NCI-H774 (cell line): ENCODE measurements at regions not wholly inside any gene's neighbourhood (a gene's known extent, or its start where the extent isn't known, plus 50 kb on each side); places are given as distances from the start of the nearest gene placed in this dataset.
A peak's percentile ranks its signal among the peaks of the same experiment; 100 is the strongest.
"Not testable (repeated sequence)": the region's sequence is repeated elsewhere in the genome, so short reads cannot be mapped to it uniquely, and the experiment has no call there.

Experiments
- DNase-seq: peaks from one replicate; lab custom pipeline; 2025; lab: John Stamatoyannopoulos, UW

DNA sequence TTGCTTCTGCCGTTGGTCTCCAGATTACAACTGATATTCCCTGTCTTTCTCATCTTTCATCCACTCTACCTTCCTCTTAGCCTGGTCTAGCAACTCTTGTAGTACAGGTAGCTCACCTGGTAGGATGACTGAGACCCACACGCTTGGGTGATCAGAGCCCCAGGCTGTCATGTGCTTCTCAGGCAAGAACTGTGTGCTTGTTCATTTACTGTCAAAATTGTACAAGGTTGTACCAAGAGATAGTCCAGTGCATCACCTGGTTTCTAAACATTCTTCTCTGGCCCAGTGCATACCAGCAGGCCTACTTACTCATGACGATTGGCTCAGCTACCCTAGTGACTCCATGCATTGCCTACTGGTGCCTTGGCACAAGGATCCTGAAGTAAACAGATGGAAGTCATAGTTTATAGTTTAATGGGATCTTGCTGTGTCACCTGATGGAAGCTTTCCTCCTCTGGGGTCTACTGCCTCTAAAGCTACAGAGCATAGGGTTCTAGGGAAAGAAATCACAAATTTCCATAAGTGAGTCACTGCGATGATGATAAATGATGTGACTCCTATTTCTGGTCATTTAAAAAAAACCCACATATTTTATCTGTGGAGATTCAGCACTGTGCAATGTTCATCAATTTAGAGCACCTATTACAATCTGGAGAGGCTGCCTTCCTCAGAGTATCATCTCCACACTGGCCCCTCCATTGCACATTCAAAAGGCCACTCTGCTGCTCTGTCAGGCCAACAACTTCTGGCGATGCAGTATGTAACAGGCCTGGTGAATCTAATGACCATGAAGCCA is 481.8 kb upstream of the MEIS1 start:
- no peak for DNase-seq

DNA sequence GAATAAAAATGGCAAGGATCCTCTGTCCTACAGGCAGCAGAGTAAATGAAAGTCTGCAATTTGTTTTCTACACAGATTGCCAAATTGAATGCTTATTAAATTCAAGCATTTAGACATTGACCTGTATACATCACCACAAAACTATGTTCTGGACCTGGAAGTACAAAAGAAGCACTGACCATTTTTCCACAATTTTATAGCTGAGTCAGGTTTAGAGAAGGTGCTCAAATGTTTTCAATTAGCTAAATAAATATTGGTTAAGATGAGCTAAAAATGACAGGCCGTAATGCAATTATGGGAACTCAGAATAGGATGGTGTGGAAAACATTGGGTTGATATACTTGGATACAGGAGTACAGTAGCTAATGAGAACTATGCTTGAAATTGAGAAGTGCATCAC is 490.7 kb upstream of the MEIS1 start:
- DNase-seq = no peak

DNA sequence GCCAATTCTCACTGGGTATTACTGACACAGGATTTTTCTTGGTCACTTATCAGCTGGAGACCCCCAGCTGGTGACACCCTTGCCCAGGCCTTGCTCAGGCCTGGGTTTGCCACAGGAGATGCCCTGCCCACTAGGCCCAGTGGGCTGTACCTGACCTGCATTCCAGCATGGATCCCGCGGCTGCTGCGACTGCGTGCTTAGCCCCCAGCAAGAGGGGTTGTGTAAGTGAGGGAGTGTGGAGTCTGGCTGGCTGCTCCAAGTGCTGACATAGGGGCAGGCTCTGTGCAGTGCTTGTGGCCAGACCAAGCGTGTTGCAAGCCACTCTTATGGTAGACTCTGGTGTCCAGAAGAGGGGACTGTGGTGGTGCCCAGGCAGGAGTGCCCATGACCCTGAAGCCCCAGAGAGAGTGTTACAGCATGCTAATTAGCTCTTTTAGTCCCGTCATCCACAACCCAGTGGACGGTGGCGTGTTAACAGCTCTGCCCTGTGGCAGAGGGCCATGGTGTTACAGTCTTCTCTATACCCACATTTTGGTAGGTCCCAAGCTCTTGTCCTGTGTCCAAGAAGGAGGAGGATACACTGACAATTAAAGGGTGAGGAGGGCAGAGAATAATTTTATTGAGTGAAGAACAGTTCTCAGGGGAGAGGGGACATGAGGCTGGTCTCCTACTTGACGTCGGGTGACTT is 491.7 kb upstream of the MEIS1 start:
- no peak for DNase-seq

DNA sequence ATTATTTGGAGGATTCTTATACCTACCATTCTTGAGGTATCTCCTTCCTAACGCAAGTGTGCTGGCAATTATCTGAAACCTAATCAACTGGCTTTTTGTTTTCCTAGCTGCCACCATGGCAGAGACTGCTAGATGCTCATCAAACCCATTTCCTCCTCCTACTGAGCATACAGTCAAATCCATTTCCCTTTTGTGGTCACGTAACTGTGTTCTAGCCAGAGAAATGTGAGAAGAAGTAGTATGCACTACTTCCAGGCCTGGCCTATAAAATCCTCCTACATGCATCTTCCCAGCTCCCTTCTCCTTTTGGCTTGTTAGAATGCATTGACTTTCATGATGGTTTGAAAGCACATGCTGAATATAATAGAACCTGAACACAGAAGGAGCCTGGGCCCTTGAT is 494.1 kb upstream of the MEIS1 start:
- DNase-seq = no peak

DNA sequence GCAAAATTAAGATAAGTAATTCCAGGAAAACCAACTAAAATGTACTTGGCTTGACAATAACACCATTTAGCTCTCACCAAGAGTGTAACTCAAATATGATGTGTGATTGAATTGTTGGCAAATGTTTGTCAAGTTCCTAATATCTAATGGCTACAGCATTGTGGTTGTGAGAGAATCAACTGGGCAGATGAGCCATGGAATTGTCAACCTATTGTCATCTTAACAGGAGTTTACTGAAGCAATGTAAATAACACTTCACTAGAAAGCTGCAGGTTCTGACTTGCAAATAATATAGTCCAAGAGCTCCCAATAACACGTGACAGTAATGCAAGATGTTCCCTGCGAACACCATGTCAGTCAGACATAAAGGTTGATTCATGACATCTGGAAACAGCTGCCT is 495.2 kb upstream of the MEIS1 start:
- DNase-seq = peak; percentile 16

DNA sequence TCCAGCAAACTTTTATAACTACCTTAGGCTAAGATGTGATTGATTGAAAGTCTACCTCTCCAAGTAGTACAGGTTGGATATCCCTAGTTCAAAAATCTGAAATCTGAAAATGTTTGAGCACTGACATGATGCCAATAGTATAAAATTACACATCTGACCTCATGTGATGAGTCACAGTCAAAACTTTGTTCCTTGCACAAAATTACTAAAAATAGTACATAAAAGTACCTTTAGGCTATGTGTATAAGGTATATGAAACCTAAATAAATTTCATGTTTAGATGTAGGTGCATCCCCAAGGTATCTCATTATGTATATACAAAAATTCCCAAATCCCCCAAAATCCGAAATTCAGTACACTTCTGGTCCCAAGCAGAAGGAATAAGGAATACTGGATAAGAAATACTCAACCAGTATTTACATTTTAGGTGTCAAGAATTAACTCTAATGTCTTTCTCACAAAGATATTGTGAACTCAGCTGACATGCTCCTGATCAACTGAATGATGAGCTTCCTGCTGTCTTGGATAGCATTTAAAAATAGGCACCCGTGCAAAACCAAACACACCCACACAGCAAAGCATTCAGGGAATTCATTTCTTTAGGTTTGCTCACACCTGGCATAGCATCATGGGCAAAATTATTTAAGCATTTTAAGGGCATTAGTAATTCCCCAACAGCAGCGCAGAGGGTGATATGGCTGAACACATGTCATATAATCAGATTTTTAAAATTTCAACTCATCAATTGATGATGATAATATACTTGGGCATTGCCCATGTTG is 497.4 kb upstream of the MEIS1 start:
- no peak for DNase-seq

DNA sequence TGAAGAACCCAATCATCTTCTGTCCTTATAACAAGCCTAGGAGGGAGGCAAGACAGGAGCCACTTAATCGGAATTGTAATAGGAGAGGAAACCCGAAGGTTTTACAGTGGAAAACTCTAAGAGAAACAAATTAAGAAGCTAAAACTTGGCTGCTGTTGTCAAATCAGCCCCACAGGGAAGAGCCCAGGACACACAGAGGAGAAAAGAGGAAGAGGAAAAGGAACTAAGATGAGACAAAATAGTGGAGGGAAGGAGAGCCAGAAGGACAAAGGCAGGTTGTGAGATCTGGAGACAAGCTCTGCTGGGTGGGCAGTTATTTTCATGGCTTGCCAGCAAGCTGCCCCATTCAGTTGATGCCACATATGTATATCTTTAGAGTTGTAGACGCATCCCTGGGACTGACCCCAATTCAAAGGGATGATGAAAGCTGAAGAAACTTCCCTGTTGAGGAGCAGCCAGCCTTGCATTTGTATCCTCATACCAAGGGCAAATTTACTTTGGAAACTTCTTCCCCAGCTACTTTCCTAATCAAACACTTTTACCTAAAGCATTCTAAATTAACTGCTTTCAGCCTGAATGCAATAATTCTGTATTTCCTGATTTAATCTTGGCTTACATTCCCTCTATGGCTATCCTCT is 499.8 kb upstream of the MEIS1 start:
- DNase-seq = no peak

DNA sequence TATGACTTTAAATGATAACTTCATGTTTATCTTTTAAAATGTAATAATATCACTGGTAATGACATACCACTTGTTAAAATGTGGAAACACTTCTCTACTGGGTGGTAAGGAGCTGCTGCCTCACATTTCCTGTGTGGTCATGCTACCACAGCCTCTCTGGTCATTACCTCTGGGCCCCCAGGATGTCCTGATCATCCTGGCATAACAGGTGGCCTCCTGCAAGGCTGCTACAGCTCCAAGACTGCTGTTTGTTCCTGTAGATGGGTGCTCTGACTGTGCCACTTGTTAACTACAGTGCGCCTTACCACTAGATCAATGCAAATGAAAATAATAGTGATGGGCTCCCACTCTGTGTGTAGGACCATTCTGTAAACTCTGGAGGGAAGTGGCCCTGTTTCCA is 500.2 kb upstream of the SPRED2 start:
- no peak for DNase-seq

DNA sequence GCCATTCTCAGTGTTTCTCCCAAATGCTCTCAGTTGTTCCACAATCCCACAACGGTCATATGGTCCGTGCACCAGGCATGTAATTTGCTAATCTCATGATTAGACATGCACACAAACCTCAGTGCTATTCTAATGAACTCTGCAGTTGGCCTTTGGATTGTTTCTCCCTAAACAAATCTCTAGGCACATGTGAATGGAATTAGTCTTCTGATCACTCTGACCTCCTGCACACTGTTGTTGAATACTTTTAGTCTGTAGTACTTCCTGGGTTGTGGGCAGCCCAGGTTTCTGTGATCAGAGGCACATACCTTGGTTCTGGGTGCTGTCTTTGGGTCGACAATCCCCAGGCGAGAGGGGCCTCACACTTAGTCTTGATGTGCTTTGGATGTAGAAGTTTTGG is 498.7 kb upstream of the SPRED2 start:
- no peak for DNase-seq

DNA sequence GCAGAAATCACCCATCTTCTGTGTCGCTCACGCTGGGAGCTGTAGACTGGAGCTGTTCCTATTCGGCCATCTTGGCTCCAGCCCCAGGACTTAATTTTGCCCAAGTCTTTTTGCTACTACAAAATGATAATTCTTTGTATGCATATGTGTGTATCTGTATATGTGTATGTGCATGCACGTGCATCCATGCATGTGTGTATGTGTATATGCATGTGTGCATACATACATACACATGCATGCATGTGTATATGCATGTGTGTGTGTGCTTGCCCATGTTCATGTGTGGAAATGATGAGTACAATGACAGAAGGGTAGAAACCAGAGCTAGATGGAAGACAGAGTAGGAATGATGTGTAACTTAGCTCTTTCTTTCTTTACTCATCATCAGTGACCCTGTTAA is 497.9 kb upstream of the SPRED2 start:
- no peak for DNase-seq

DNA sequence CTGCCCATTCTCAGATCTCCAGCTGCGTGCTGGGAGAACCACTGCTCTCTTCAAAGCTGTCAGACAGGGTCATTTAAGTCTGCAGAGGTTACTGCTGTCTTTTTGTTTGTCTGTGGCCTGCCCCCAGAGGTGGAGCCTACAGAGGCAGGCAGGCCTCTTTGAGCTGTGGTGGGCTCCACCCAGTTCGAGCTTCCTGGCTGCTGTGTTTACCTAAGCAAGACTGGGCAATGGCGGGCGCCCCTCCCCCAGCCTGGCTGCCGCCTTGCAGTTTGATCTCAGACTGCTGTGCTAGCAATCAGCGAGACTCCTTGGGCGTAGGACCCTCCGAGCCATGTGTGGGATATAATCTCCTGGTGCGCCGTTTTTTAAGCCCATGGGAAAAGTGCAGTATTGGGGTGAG is 497.3 kb upstream of the SPRED2 start:
- DNase-seq = not testable (repeated sequence)

DNA sequence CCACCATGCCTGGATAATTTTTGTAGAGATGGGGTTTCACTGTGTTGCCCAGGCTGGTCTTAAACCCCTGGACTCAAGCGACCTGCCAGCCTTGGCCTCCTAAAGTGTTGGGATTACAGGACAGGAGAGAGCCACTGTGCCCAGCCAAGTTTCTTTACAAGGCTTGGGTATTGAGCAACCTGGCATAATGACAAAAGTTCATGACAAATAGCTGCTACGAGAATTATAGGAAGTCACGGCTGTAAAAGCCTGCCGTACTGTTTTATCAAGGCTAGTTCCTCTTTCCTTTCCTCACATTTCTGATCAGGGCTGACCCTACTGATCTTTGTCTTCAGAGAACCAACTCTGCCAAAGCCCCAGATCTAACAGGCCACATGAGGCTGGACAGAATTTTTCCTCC is 490.4 kb upstream of the SPRED2 start:
- DNase-seq = no peak

DNA sequence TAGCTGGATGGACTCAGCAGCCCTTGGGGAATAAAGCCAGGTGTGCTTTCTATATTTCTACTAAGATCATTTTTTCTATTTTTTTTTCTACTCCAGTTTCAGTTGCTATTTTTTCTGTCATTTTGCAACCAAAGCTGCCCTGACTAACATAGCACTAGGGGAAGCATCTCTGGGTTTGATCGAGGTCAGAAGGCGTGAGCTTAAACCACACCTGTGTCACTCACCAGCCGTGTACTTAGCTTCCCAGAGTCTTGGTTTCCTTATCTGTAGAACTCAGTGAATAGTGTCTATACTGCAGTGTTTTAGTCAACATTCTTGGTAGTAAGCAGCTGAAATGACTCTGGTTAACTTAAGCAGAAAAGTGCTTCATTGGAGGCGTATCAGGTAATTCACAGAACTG is 489.6 kb upstream of the SPRED2 start:
- DNase-seq = no peak

DNA sequence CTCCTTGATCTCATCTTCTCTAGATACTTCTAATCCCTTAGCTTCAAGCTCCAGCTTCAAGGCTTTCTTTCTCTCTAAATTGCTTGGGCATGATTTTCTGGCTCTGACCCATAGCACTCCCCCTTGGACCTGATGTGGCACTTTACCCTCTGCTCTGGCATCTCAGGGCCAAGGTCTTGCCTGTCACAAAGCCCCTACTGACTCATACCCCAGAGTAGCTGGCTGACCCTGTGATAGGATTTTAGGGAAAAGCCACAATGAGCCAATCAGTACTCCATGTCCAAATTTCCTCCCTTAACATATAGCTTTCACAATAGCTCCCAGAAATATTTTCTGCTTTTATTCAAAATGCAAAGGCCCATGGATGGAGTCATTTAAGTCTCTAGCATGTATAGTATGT is 488.7 kb upstream of the SPRED2 start:
- no peak for DNase-seq

DNA sequence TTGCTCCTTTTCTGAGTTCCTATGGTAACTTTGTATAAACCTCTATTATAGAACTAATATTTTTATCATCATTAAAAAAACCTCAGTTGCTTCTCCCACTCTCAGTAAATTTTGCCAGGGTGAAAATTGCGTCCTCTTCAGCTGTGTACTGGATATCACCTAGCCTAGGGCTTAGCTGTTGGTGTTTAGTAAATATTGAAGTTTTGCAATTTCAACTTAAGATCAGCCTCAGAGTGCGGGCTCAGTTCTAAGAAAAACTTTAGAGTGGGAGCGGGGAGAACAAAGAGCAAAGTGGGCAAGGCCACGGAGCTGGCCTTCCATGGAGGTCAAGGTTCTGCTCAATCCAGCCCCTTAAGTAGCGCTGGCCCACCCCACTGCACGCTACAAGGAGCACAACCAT is 488.3 kb upstream of the SPRED2 start:
- no peak for DNase-seq

DNA sequence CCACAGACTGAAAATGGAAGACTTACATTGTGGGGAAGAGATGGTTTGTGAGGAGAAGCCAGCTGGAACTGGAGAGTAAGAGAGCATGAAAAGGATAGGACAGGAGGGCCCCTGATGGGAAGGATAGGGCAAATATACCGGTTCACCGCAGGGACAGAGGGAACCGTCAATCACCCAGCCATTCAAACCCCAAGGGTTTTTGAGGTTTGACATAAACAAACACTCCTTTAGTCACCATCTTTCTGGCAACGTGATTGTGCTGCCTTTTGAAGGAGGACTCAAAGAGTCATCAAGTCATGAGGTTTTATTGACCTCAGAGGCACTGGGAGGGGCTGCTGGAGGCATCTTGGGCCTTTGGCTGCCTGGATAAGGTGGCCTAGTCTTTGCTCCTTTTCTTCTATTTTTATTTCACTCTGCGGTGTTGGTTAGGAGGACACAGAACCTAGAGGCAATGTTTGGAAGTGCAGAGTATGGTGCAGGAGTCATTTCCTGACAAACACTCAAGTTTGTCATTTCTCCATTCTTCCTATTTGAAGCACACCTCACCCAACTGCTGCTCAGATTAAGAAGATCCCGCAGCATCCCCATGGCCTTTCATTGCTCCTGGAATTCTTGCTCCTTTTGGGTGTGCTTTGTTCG is 487.3 kb upstream of the SPRED2 start:
- DNase-seq = no peak

DNA sequence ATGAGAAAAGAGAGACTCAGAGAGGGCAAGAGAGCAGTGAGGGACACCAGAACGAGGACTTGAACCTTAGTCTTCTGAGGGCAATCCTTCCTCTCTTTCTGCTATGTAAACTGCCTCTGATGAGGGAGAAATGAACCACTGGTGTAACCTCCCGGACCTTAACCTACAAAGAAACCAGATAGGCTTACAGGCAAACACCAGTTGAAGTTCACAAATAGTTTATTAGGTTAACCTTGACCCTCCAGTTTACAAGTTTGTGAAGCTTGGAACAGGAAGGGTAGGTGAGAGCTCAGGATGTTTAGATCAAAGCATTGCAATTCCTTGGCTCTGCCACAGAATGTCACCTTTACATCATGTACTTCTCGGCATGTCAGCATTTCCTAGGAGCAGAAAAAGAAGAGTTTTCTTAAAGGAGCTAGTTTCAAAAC is 486.4 kb upstream of the SPRED2 start:
- no peak for DNase-seq

DNA sequence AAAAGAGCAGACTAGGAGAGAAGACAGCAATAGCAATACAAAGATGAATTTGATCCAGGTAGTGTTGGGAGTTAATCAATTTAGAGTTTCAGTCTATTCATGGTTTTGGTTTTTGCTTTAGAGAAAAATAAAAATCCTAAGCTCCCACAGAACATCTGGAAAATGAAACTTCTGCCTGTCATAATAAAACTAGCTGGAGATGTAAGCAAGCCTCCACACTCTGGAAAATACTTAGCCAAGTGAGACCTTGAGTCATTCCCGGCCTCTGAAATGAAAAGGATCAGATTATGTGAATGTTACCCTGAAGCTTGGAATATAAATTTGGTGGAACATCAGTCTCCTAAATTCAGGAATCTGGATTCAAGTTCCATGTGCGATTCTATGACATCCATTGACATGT is 485.6 kb upstream of the SPRED2 start:
- DNase-seq = no peak

DNA sequence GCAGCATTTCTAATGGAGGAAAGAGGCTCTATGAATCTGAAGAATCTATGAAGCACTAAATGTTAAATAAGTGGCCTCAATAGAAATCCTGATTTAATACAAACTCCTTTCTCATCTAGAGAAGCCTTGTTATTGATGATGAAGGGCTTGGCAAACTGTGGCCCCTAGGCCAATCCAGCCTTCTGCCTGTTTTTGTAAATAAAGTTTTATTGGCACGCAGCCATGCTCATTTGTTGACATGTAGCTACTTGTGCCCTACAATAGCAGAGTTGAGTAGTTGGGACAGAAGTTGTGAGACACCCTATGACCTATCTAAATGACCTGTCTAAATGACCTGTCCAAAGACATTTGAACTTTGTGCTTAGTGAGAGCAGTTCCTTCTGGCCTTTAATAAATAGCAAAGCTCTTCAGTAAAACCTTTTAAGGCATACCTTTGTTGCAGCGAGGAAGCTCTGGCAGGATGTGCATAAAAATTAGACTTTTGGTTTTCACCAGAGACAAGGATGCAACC is 484.4 kb upstream of the SPRED2 start:
- DNase-seq = no peak

DNA sequence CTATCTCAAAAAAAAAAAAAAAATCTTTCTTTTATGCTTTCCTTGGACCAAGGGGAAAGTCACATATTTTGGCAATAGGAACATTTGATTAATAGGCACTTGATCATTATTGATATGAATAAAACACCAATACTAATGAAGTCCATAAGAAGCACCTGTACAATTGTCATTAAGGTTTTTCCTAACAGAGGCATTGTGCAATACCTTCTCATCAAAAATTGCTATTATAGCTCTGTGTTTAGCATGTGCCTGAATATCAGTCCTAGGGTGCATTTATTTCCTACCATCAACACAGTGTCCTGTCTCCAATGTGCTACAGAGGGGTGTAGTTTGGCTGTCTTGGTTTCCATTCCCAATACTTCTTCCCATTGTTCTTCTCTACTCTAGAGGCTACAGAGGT is 483.8 kb upstream of the SPRED2 start:
- DNase-seq = no peak

DNA sequence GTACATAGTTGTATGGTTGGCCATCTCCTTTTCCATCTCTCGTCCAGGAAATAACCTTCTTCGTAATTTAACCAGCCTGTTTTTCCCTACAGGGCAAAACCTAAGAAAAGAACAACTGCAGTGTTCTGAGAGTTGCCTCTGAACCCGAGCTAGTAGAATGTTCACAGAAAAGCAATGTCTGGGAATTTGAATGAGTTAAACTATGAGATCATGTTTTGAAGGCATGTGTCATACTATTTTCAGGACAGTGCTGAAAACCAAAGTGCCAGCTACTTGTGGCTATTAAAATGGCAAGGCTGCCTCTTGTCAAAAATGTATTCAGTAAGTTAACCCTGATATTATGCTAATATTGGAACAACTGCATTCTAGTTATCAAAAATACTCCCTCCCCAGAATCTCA is 482.9 kb upstream of the SPRED2 start:
- DNase-seq = no peak

DNA sequence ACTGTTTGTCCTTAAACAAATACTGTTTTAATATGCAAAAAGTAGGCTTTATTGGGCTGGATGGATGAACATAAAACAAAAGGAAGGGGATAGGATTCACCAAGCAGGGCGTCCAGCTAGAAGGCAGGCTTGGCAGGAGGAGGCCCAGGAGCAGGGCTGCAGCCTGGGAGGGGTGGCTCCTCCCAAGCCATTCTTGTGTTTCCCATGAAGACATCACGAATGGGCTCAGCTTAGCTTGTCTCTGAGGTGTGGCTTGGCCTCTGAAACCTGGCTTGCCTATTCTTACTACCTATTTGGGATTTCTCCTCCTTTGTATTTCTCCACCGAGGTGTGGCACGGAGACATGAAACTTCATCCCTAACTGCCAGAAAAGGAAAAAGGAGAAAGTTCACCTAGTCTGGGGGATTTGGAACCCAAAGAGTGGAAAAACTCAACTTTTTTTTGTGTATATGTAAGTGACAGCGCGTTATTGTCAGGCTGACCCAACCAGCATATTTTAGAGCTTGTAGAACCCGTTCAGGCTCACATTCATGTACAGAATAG is 481.9 kb upstream of the SPRED2 start:
- no peak for DNase-seq
